Left ventricle myocardium inferior (tissue), 1 donor: ENCODE measurements at regions not wholly inside any gene's neighbourhood (a gene's known extent, or its start where the extent isn't known, plus 50 kb on each side); places are given as distances from the start of the nearest gene placed in this dataset.

Experiments
- DNase-seq: peaks from one replicate; pipeline ENCODE4 v3.0.0-alpha.2; 2020
- H3K27ac ChIP-seq: fragments of 200-600 bp; replicated peaks from 2 replicates; pipeline ENCODE4 v1.8.0; 2021
- H3K27me3 ChIP-seq: fragments of 200-600 bp; 2 replicates; pipeline ENCODE4 v1.8.0; 2021; ENCODE audit warnings: low read depth
- H3K36me3 ChIP-seq: fragments of 200-600 bp; 2 replicates; pipeline ENCODE4 v1.8.0; 2021
- H3K4me1 ChIP-seq: fragments of 200-600 bp; 2 replicates; pipeline ENCODE4 v1.8.0; 2021
- H3K4me3 ChIP-seq: fragments of 200-600 bp; 2 replicates; pipeline ENCODE4 v1.8.0; 2021; ENCODE audit warnings: mild to moderate bottlenecking, moderate library complexity
- H3K9me3 ChIP-seq: fragments of 200-600 bp; replicated peaks from 2 replicates; pipeline ENCODE4 v1.8.0; 2021
- intact Hi-C: fragments of 100-400 bp; cut with micrococcal nuclease; formaldehyde crosslinking; loops from one replicate; pipeline ENCODE4 v1.11.0; 2022
- TF ChIP-seq, protein P1 (sequence below): fragments of 200-600 bp; IDR thresholded peaks from 2 replicates; pipeline ENCODE4 v1.8.0; 2021; ENCODE audit warnings: antibody characterized with exemption, mild to moderate bottlenecking, borderline replicate concordance
- donor health status: DM: no; HTN: yes; CAD: no; lungs with severe emphysema.

DNA sequence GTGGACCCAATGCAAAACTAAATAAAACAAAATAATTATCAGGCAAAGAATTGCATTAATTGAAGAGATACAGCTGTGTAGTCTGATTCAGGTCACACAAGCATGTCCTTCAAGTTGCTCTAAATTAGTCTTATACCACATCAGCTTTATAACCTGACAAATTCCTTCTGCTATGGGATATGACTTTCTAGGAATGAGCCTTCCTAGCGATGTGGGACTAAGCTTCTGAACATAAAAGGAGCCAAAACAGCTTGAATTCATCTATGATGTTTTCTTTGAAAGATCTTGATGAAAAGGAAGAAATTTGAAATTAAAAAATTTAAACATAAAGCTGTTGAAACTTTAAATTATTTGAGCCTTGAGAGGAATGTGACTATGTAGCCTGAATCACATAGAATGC is 1409.1 kb downstream of the CDH11 start:
- no peak overlapping the region for H3K4me3 ChIP-seq
- no peaks in the 10 kb centered on the region for H3K4me1 ChIP-seq
- H3K27ac ChIP-seq = no peak overlapping the region
- no peaks in the 10 kb centered on the region for H3K9me3 ChIP-seq
- H3K36me3 ChIP-seq = no peaks in the 10 kb centered on the region
- no peak for DNase-seq
- TF ChIP-seq, protein P1, sequence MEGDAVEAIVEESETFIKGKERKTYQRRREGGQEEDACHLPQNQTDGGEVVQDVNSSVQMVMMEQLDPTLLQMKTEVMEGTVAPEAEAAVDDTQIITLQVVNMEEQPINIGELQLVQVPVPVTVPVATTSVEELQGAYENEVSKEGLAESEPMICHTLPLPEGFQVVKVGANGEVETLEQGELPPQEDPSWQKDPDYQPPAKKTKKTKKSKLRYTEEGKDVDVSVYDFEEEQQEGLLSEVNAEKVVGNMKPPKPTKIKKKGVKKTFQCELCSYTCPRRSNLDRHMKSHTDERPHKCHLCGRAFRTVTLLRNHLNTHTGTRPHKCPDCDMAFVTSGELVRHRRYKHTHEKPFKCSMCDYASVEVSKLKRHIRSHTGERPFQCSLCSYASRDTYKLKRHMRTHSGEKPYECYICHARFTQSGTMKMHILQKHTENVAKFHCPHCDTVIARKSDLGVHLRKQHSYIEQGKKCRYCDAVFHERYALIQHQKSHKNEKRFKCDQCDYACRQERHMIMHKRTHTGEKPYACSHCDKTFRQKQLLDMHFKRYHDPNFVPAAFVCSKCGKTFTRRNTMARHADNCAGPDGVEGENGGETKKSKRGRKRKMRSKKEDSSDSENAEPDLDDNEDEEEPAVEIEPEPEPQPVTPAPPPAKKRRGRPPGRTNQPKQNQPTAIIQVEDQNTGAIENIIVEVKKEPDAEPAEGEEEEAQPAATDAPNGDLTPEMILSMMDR = no peak
- no peaks in the 10 kb centered on the region for H3K27me3 ChIP-seq
- intact Hi-C loops = no loop called here

DNA sequence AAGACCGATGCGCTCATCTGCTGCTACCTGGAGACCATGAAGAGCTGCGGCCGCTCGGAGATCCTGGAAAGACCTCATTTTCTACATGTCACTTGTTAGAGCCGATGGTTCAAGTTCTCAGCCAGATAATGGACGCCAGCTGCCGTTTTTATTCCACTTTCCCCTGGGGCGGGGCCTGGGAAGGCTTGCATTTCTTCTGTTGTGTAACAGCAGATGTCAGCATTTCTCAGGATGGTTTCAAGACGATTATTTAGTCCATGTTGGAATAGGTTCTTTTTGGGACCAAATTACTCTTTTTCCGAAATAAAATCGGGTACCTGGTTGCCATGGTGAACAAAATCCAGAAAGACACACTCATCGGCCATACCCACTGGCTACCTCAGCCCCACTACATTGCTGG is 1418.3 kb downstream of the CDH11 start:
- no peak for DNase-seq
- TF ChIP-seq, protein P1 = no peak

DNA sequence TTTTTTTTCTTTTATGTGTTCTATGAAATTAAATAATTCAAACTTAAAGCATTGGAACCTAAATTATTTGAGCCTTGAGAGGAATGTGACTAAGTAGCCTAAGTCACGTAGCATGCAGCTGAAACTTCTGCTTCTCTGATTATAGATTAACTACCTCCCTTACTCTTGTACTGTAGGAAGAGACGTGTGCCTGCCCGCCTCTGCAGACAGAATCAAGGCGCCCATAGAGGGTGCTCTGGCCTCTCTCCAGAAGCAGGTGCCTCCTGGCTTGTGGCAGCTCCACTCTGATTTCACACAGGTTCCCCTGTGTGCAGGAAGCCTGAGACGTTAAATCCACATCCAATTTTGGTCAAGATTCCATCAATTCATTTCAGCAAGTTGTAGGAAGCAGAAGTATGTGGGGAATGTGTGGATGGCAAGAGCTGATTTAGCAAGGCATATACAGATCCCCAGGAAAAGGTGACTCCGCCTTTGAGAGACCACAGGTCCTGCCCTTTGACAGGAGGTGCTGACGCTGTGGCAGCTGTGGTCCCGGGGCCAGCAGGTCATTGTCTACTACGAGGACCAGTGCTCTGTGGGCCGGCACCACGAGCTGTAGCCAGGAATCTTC is 1418.8 kb downstream of the CDH11 start:
- TF ChIP-seq, protein P1 = no peak
- no peak overlapping the region for H3K4me3 ChIP-seq

More for the DNA sequence above, 1418.3 kb downstream of the CDH11 start:
- Histone ChIP-seq H3K4me3 (no peak overlapping the region), H3K9me3 (no peaks in the 10 kb centered on the region), H3K27ac (no peak overlapping the region), H3K4me1 (no peaks in the 10 kb centered on the region), H3K36me3 (no peaks in the 10 kb centered on the region), H3K27me3 (no peaks in the 10 kb centered on the region)
- intact Hi-C loops = no loop called here

DNA sequence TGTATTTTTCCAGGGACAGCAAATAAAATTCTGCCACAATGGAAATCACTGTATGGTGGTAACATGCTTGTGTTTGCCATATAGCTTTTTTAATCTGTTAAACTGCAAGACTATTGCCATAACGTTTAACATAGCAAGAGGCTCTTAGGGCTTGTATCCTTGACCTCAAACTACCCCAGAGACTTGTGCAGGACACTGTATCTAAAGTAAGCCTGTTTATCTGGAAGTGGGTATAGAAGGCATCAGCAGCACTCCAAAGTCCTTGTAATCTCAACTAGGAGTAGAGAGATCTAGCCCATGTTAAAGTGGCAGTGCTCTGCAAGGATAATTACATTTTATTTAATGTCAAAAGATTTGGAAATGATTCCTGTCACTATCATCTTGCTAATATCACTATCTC is 1424.1 kb downstream of the CDH11 start:
- H3K36me3 ChIP-seq = no peaks in the 10 kb centered on the region
- DNase-seq = no peak
- H3K4me1 ChIP-seq = no peaks in the 10 kb centered on the region
- no peaks in the 10 kb centered on the region for H3K9me3 ChIP-seq
- no peak overlapping the region for H3K27ac ChIP-seq
- intact Hi-C loops = no loop called here
- H3K4me3 ChIP-seq = no peak overlapping the region
- no peaks in the 10 kb centered on the region for H3K27me3 ChIP-seq
- TF ChIP-seq, protein P1 = no peak

More for the DNA sequence above, 1418.8 kb downstream of the CDH11 start:
- intact Hi-C loops = no loop called here
- Histone ChIP-seq H3K27ac (no peak overlapping the region), H3K4me1 (no peaks in the 10 kb centered on the region), H3K9me3 (no peaks in the 10 kb centered on the region), H3K27me3 (no peaks in the 10 kb centered on the region), H3K36me3 (no peaks in the 10 kb centered on the region)
- no peak for DNase-seq

DNA sequence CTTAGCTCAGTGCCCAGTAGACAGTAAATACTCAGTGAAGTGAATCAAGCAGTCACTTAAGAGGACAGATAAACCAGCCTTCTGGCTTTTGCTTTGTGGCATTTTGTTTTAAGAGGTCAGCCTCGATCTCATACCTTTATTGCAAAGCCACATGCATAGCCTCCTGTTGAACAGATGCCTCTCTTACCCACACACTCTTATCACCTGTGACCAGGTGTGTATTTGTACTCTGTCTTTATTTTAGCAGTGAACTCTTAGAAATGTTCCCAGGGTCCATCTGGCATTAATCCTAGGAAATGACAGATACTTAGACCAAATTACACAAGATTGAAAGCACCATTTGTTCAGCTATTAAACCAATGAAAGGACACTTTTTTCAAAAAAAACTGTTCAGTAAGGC is 1426.5 kb downstream of the CDH11 start:
- intact Hi-C loops = no loop called here
- Histone ChIP-seq H3K27me3 (no peaks in the 10 kb centered on the region), H3K4me3 (no peak overlapping the region), H3K9me3 (no peaks in the 10 kb centered on the region), H3K36me3 (no peaks in the 10 kb centered on the region), H3K4me1 (no peaks in the 10 kb centered on the region), H3K27ac (no peak overlapping the region)
- TF ChIP-seq, protein P1 = no peak
- DNase-seq = no peak
